ENCODE measurements at regions not wholly inside any gene's neighbourhood (a gene's known extent, or its start where the extent isn't known, plus 50 kb on each side); places are given as distances from the start of the nearest gene placed in this dataset.
"Not testable (repeated sequence)": the region's sequence is repeated elsewhere in the genome, so short reads cannot be mapped to it uniquely, and the experiment has no call there.

GRCh38 chr20:29447517-29448484 is 1809.7 kb upstream of the DEFB115 start:
- DNase-seq; H3K4me3 ChIP-seq; ATAC-seq; H3K36me3 ChIP-seq (ENCODE audit: low read depth); H3K4me1 ChIP-seq (ENCODE audit: low read depth); intact Hi-C loops (cut with DNase I, micrococcal nuclease): not testable (repeated sequence)
- peaks cover 16% of the 10 kb centered on the region for H3K9me3 ChIP-seq

- Histone ChIP-seq H3K9me3 (peaks cover 16% of the 10 kb centered on the region), H3K4me3 (no peak overlapping the region), H3K36me3 (ENCODE audit: low read depth) (no peaks in the 10 kb centered on the region), H3K4me1 (ENCODE audit: low read depth) (no peaks in the 10 kb centered on the region)
- ATAC-seq (no peak), DNase-seq (no peak)
- TF ChIP-seq CTCF (IDR thresholded peaks at IDR 0.05), result no peak
- intact Hi-C loops (cut with DNase I, micrococcal nuclease), result no loop called here
These were observed 1808.5 kb upstream of the DEFB115 start for GRCh38 chr20:29448806-29449470.

DNA sequence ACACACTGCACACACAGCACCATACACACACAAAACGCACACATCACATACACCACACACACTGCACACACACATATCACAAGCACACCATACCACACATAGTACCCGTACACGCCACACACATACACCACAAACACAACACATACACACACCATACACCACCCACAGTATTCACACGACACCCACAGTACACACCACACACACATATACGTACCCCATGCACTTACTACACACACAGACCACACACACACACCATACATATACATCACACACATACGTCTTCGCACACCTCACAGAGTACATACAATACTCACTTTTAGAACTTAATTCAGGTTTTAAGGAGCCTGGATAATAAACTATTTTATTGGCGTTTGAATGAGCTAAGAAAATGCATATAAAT is 1805.3 kb upstream of the DEFB115 start:
- H3K36me3 ChIP-seq (ENCODE audit: low read depth), result no peaks in the 10 kb centered on the region

GRCh38 chr20:29456987-29457693 is 1800.3 kb upstream of the DEFB115 start:
- peaks cover 21% of the 10 kb centered on the region for H3K9me3 ChIP-seq
- H3K36me3 ChIP-seq (ENCODE audit: low read depth); DNase-seq; H3K4me1 ChIP-seq (ENCODE audit: low read depth); intact Hi-C loops (cut with DNase I, micrococcal nuclease); H3K4me3 ChIP-seq; ATAC-seq: not testable (repeated sequence)

More for the DNA sequence above, 1805.3 kb upstream of the DEFB115 start:
- intact Hi-C loops (cut with DNase I, micrococcal nuclease), result no loop called here
- H3K4me3 ChIP-seq, result no peak overlapping the region
- no peak for DNase-seq
- no peaks in the 10 kb centered on the region for H3K4me1 ChIP-seq (ENCODE audit: low read depth)
- no peak for TF ChIP-seq CTCF (IDR thresholded peaks at IDR 0.05)
- ATAC-seq, result no peak
- peaks cover 23% of the 10 kb centered on the region for H3K9me3 ChIP-seq

- no peak for TF ChIP-seq CTCF (IDR thresholded peaks at IDR 0.05)
- Histone ChIP-seq H3K4me3 (no peak overlapping the region), H3K4me1 (ENCODE audit: low read depth) (no peaks in the 10 kb centered on the region), H3K36me3 (ENCODE audit: low read depth) (no peaks in the 10 kb centered on the region), H3K9me3 (peaks cover 23% of the 10 kb centered on the region)
- intact Hi-C loops (cut with DNase I, micrococcal nuclease), result no loop called here
- ATAC-seq (no peak), DNase-seq (no peak)
These were observed 1784.9 kb upstream of the DEFB115 start for GRCh38 chr20:29472606-29473005.

DNA sequence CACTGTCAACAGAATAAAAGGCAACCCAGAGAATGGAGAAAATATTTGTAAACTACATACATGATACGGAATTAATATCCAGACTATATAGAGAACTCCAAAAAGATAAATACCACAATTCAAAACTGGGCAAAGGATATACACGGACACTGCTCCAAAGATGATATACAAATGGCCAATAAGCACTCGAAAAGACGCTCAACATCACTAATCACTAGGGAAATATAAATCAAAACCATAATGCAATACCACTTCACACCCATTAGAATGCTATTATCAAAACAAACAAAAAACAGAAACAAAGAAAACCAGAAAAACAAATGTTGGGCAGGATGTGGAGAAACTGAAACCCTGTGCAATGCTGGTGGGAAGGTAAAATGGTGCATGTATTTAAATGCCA is 1764.6 kb upstream of the DEFB115 start:
- H3K36me3 ChIP-seq (ENCODE audit: low read depth); H3K4me1 ChIP-seq (ENCODE audit: low read depth); DNase-seq; H3K4me3 ChIP-seq; intact Hi-C loops (cut with DNase I, micrococcal nuclease); ATAC-seq: not testable (repeated sequence)
- peaks cover 21% of the 10 kb centered on the region for H3K9me3 ChIP-seq

GRCh38 chr20:29496767-29497166 is 1760.7 kb upstream of the DEFB115 start:
- peaks cover 32% of the 10 kb centered on the region for H3K9me3 ChIP-seq
- peak in 1 of 3 donors; percentile 38 for DNase-seq
- H3K36me3 ChIP-seq (ENCODE audit: low read depth); ATAC-seq; H3K4me1 ChIP-seq (ENCODE audit: low read depth); H3K4me3 ChIP-seq; intact Hi-C loops (cut with DNase I, micrococcal nuclease): not testable (repeated sequence)
